ENCODE measurements at regions not wholly inside any gene's neighbourhood (a gene's known extent, or its start where the extent isn't known, plus 50 kb on each side); places are given as distances from the start of the nearest gene placed in this dataset.

- Histone ChIP-seq H4K20me1 (ENCODE audit: insufficient read depth) (no peaks in the 10 kb centered on the region), H3K79me2 (ENCODE audit: insufficient read depth, low read length) (no peaks in the 10 kb centered on the region), H3K9ac (ENCODE audit: low read length) (no peak overlapping the region), H3K27me3 (ENCODE audit: insufficient read depth, low read length) (no peaks in the 10 kb centered on the region), H3K4me1 (ENCODE audit: control insufficient read depth in 1 of 2, insufficient read depth in 2 of 2, low read length in 2 of 2) (no peaks in the 10 kb centered on the region), H3K4me2 (ENCODE audit: low read length) (no peak overlapping the region), H3K9me2 (ENCODE audit: insufficient read depth) (peaks cover 4% of the 10 kb centered on the region; the same call in 1 of the 2 replicates), H3K4me3 (replicated peaks in 1 of 2; ENCODE audit: low read depth in 1 of 2, low read length in 2 of 2) (no peak overlapping the region), H2AFZ (ENCODE audit: low read depth, low read length, poor library complexity, severe bottlenecking) (no peak overlapping the region), H3K36me3 (ENCODE audit: control insufficient read depth in 1 of 2, insufficient read depth in 2 of 2, low read length in 2 of 2) (no peaks in the 10 kb centered on the region), H3K9me3 (ENCODE audit: control insufficient read depth in 1 of 2, insufficient read depth in 1 of 2, low read depth in 1 of 2, low read length in 2 of 2) (no peaks in the 10 kb centered on the region), H3K27ac (ENCODE audit: low read depth, low read length) (no peak overlapping the region)
- ChIA-PET RAD21 (ENCODE audit: low non-redundant PET in 1 of 2, low total read pairs in 2 of 2, uncharacterized antibody in 2 of 2, unreplicated experiment in 2 of 2) (no interaction called here), CTCF (interaction anchor here (1.3 kb wide), 1 partner anchor 9 kb away, joined by 3 read pairs; no protein-coding TSS in a partner anchor), POLR2A (no interaction called here)
- DNase-seq (ENCODE audit: low read depth, low spot score) (no peak), ATAC-seq (no peak)
- no TSS peak for BruUV-seq (replicated peaks)
- intact Hi-C loops (cut with micrococcal nuclease), result no loop called here
- no peak for TF ChIP-seq FOSL1 (IDR thresholded peaks at IDR 0.05; ENCODE audit: low read depth)
- no peak for TF ChIP-seq EZH2phosphoT487 (IDR thresholded peaks at IDR 0.05; ENCODE audit: borderline replicate concordance)
- no peak for TF ChIP-seq SRF (IDR thresholded peaks at IDR 0.05; ENCODE audit: low read depth)
- TF ChIP-seq YY1 (IDR thresholded peaks at IDR 0.05; ENCODE audit: extremely low read depth, insufficient replicate concordance, low read depth, low read length), result no peak
- no peak for TF ChIP-seq POLR2AphosphoS5 (IDR thresholded peaks at IDR 0.05; ENCODE audit: low read depth, low read length)
- no peak for TF ChIP-seq CBX3 (IDR thresholded peaks at IDR 0.05; ENCODE audit: low read depth)
- no peak for TF ChIP-seq EZH2 (IDR thresholded peaks at IDR 0.05)
- no peak for TF ChIP-seq CTCF (IDR thresholded peaks at IDR 0.05 in 2 of 3, conservative IDR thresholded peaks at IDR 0.05 in 1 of 3; ENCODE audit: borderline replicate concordance in 1 of 3, insufficient read depth in 1 of 3, low read depth in 2 of 3, low read length in 2 of 3)
- TF ChIP-seq MAX (IDR thresholded peaks at IDR 0.05), result no peak
- no peak for TF ChIP-seq SP1 (IDR thresholded peaks at IDR 0.05; ENCODE audit: low read depth)
- TF ChIP-seq ZNF274 (IDR thresholded peaks at IDR 0.05; ENCODE audit: low read depth, low read length), result no peak
- no peak for TF ChIP-seq SIN3A (IDR thresholded peaks at IDR 0.05; ENCODE audit: low read depth)
- no peak for TF ChIP-seq EGR1 (IDR thresholded peaks at IDR 0.05; ENCODE audit: low read depth)
- TF ChIP-seq ZFX (IDR thresholded peaks at IDR 0.05), result no peak
- TF ChIP-seq ELF1 (IDR thresholded peaks at IDR 0.05; ENCODE audit: borderline replicate concordance, low read depth), result no peak
- TF ChIP-seq ZBTB33 (IDR thresholded peaks at IDR 0.05; ENCODE audit: extremely low read depth, insufficient replicate concordance, low read length), result no peak
- no peak for TF ChIP-seq RAD21 (IDR thresholded peaks at IDR 0.05; ENCODE audit: low read depth)
- no peak for TF ChIP-seq TCF7L2 (IDR thresholded peaks at IDR 0.05; ENCODE audit: borderline replicate concordance, extremely low read depth, insufficient read depth, insufficient read length)
- TF ChIP-seq POLR2A (IDR thresholded peaks at IDR 0.05; ENCODE audit: borderline replicate concordance, extremely low read depth, insufficient read depth, insufficient read length), result no peak
Measured at GRCh38 chr7:54869523-54869922, 110.5 kb upstream of the SEC61G start.
